Activated CD8-positive, alpha-beta T cell treated with anti-CD3 and anti-CD28 coated beads for 36 hours (primary cell): ENCODE measurements at regions not wholly inside any gene's neighbourhood (a gene's known extent, or its start where the extent isn't known, plus 50 kb on each side); places are given as distances from the start of the nearest gene placed in this dataset.

Experiments used
- ATAC-seq: fragments of 200-7000 bp; cut with Tn5 transposase; one replicate; pipeline ENCODE4 v1.10.0; 2021; ENCODE audit warnings: mild to moderate bottlenecking, moderate library complexity
- CTCF ChIA-PET: fragments of 350-600 bp; sonication (Branson Sonifier 250); formaldehyde crosslinking; loops from one replicate; lab custom pipeline; 2021; ENCODE audit warnings: antibody characterized with exemption; lab: Charles Lee
- POLR2A ChIA-PET: fragments of 350-600 bp; sonication (Branson Sonifier 250); formaldehyde crosslinking; loops from one replicate; lab custom pipeline; 2021; ENCODE audit warnings: antibody characterized with exemption; lab: Charles Lee
- DNase-seq: peaks from one replicate; pipeline ENCODE4 v3.0.0-alpha.2; 2020
- H3K27ac Mint-ChIP-seq: one replicate; pipeline ENCODE4 v1.8.0; 2021; ENCODE audit warnings: mild to moderate bottlenecking, mixed read lengths
- H3K27me3 Mint-ChIP-seq: one replicate; pipeline ENCODE4 v1.8.0; 2021; ENCODE audit warnings: mixed read lengths
- H3K36me3 Mint-ChIP-seq: one replicate; pipeline ENCODE4 v1.8.0; 2021; ENCODE audit warnings: low read depth, mixed read lengths
- H3K4me1 Mint-ChIP-seq: one replicate; pipeline ENCODE4 v1.8.0; 2021; ENCODE audit warnings: low read depth, mixed read lengths
- H3K4me3 Mint-ChIP-seq: one replicate; pipeline ENCODE4 v1.8.0; 2021; ENCODE audit warnings: mild to moderate bottlenecking, moderate library complexity, mixed read lengths
- H3K9me3 Mint-ChIP-seq: one replicate; pipeline ENCODE4 v1.8.0; 2021; ENCODE audit warnings: mixed read lengths
- intact Hi-C: fragments of 100-400 bp; cut with micrococcal nuclease; formaldehyde crosslinking; loops from one replicate; pipeline ENCODE4 v1.10.0; 2022
- TF ChIP-seq, protein P1 (sequence below): fragments of 200-600 bp; IDR thresholded peaks from one replicate; pipeline ENCODE4 v1.8.0; 2022; ENCODE audit warnings: antibody characterized with exemption, mild to moderate bottlenecking

DNA sequence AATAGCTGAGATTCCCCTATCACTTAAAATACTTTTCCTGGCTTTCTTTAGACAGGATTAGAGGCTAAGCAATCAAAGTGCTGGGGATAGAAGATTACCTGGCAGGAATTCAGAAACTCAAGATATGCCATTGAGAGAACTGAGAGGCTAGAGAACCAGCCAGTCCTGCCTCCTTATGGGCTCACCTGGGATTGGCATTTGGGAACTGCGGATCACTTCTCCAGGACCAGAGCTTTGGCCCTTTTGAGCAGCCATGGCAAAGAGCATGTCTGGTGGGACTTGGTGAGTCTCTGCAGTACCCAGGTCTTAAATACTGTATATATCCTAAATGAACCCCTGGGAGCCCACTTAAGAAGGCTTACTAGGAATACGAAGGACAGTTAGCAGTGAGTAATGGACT lies 399.1 kb downstream of the BTBD3 start:
- H3K9me3 Mint-ChIP-seq: no peaks in the 10 kb centered on the region
- no peak overlapping the region for H3K27ac Mint-ChIP-seq
- ATAC-seq: no peak
- no peaks in the 10 kb centered on the region for H3K36me3 Mint-ChIP-seq
- ChIA-PET CTCF (no interaction called here), POLR2A (no interaction called here)
- no peaks in the 10 kb centered on the region for H3K4me1 Mint-ChIP-seq
- DNase-seq: no peak
- H3K4me3 Mint-ChIP-seq: no peak overlapping the region
- TF ChIP-seq, protein P1, sequence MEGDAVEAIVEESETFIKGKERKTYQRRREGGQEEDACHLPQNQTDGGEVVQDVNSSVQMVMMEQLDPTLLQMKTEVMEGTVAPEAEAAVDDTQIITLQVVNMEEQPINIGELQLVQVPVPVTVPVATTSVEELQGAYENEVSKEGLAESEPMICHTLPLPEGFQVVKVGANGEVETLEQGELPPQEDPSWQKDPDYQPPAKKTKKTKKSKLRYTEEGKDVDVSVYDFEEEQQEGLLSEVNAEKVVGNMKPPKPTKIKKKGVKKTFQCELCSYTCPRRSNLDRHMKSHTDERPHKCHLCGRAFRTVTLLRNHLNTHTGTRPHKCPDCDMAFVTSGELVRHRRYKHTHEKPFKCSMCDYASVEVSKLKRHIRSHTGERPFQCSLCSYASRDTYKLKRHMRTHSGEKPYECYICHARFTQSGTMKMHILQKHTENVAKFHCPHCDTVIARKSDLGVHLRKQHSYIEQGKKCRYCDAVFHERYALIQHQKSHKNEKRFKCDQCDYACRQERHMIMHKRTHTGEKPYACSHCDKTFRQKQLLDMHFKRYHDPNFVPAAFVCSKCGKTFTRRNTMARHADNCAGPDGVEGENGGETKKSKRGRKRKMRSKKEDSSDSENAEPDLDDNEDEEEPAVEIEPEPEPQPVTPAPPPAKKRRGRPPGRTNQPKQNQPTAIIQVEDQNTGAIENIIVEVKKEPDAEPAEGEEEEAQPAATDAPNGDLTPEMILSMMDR: no peak
- H3K27me3 Mint-ChIP-seq: no peaks in the 10 kb centered on the region
- intact Hi-C loops: no loop called here

DNA sequence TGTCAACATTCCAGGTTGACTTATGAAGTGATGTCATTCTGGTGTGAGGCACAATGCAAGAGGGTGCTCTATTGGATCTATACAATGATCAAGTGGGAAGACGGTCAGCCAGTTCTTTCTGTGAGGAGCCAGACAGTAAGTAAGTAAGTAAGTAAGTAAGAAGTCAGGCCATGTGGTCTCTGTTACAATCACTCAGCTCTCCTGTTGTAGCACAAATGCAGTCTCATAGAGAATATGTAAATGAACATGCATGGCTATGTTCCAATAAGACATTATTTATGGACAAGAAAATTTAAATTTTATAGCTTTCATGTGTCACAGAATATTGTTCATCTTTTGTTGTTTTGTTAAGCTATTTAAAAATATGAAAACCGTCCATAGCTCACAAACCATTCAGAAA lies 399.7 kb downstream of the BTBD3 start:
- TF ChIP-seq, protein P1: no peak
- H3K27ac Mint-ChIP-seq: no peak overlapping the region
- H3K9me3 Mint-ChIP-seq: no peaks in the 10 kb centered on the region
- no peaks in the 10 kb centered on the region for H3K27me3 Mint-ChIP-seq
- intact Hi-C loops: no loop called here
- no peaks in the 10 kb centered on the region for H3K36me3 Mint-ChIP-seq
- ATAC-seq (no peak), DNase-seq (no peak)
- no peaks in the 10 kb centered on the region for H3K4me1 Mint-ChIP-seq
- ChIA-PET CTCF (no interaction called here), POLR2A (no interaction called here)
- no peak overlapping the region for H3K4me3 Mint-ChIP-seq

DNA sequence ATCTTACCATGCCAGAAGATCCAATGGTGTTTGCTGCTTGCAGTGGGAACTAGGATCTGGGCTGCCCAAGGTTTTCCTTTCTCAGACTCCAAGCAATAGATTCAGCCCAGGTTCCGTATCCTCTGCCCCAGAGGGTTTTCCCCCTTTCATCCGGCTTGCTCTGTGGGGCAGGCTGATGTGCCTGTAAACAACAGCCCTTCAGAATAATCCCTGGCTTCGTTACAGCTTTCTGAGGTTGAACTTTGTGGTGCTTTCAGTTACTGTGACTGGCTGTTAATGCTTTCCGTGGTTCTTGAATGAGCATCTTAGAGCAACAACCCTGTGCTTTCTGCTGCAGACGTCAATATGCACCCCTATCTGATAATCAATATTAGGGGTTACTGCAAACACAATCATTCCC lies 400.4 kb downstream of the BTBD3 start:
- CTCF ChIA-PET: no interaction called here
- POLR2A ChIA-PET: no interaction called here
- intact Hi-C loops: no loop called here

DNA sequence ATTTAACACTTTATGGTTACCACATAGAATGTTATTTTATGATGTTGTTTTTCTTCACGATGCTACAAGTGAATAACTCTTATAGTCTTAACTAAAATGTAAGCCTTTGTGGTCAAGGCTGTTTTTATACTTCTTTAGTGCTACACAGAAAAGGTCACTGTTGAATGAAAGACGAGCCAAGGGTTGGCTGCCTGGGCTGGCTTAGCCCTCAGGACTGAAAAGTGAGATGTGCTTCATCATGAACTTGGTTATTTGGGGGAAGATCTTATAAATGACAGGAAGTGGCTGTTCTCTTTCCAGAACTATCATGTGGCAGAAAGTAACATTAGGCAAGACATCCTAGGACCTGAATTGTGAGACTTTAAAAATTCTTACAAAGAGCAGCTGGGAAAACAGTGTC lies 404.0 kb downstream of the BTBD3 start:
- Mint-ChIP-seq H3K9me3 (no peaks in the 10 kb centered on the region), H3K4me3 (no peak overlapping the region), H3K36me3 (no peaks in the 10 kb centered on the region), H3K27ac (no peak overlapping the region), H3K27me3 (no peaks in the 10 kb centered on the region), H3K4me1 (no peaks in the 10 kb centered on the region)
- intact Hi-C loops: no loop called here
- CTCF ChIA-PET: interaction anchor here (1.2 kb wide), 1 partner anchor 28 kb away, joined by 3 read pairs; no protein-coding TSS in a partner anchor
- TF ChIP-seq, protein P1: no peak
- ATAC-seq: no peak
- DNase-seq: no peak
- POLR2A ChIA-PET: no interaction called here

More for the DNA sequence above, 400.4 kb downstream of the BTBD3 start:
- Mint-ChIP-seq H3K27ac (no peak overlapping the region), H3K27me3 (no peaks in the 10 kb centered on the region), H3K36me3 (no peaks in the 10 kb centered on the region), H3K4me1 (no peaks in the 10 kb centered on the region), H3K9me3 (no peaks in the 10 kb centered on the region), H3K4me3 (no peak overlapping the region)
- DNase-seq: no peak
- TF ChIP-seq, protein P1: no peak
- ATAC-seq: no peak

DNA sequence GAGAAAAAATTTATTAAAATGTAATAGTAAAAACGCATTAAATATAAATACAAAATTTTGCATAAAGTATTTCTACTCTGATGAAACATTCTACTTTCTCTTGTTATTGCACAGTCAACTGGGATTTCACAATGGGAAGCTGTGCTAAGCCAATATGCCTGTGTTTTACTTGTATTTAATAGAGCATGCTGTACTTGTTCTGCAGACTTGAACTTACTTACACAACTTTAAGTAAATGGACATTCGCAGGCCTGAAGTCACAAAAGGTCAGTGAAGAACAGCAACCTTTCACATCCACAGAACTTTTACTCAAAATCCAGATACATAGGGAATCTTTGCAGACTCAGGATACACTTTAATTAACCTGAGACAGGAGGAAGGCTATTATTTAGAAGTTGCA lies 409.5 kb downstream of the BTBD3 start:
- H3K4me3 Mint-ChIP-seq: no peak overlapping the region
- no peaks in the 10 kb centered on the region for H3K36me3 Mint-ChIP-seq
- no peak for DNase-seq
- intact Hi-C loops: no loop called here
- H3K27me3 Mint-ChIP-seq: no peaks in the 10 kb centered on the region
- no peaks in the 10 kb centered on the region for H3K4me1 Mint-ChIP-seq
- POLR2A ChIA-PET: no interaction called here
- TF ChIP-seq, protein P1: no peak
- ATAC-seq: no peak
- CTCF ChIA-PET: no interaction called here
- no peak overlapping the region for H3K27ac Mint-ChIP-seq
- H3K9me3 Mint-ChIP-seq: peaks cover 5% of the 10 kb centered on the region
